AG04450 (cell line): ENCODE measurements at regions not wholly inside any gene's neighbourhood (a gene's known extent, or its start where the extent isn't known, plus 50 kb on each side); places are given as distances from the start of the nearest gene placed in this dataset.

ENCODE experiments used
- CTCF ChIA-PET: fragments of 300-600, 350-600 bp; formaldehyde crosslinking; extraction: SDS; loops from one replicate; lab custom pipeline; 2022; ENCODE audit warnings: antibody characterized with exemption, inconsistent platforms; lab: Charles Lee
- POLR2A ChIA-PET: fragments of 350-600 bp; formaldehyde crosslinking; extraction: SDS; loops from one replicate; lab custom pipeline; 2021; ENCODE audit warnings: antibody characterized with exemption, inconsistent platforms; lab: Yijun Ruan, JAX
- DNase-seq: peaks from one replicate; pipeline ENCODE4 v3.0.0-alpha.2; 2011; ENCODE audit warnings: low read depth, low spot score
- H3K27ac ChIP-seq: one replicate; pipeline ENCODE4 v1.5.1; 2012; ENCODE audit warnings: low read depth, low read length, control low read depth
- H3K27me3 ChIP-seq: one replicate; pipeline ENCODE4 v1.6.0; 2012; ENCODE audit warnings: low read length; ENCODE audit not compliant: control insufficient read depth, insufficient read depth
- H3K4me3 ChIP-seq: 2 replicates; pipeline ENCODE4 v1.5.1; 2011; ENCODE audit warnings: mild to moderate bottlenecking, low read depth, low read length, control low read depth
- H3K9me3 ChIP-seq: 2 replicates; pipeline ENCODE4 v1.5.1; 2012; ENCODE audit warnings: low read length; ENCODE audit not compliant: control insufficient read depth, insufficient read depth
- TF ChIP-seq, protein P1 (sequence below): IDR thresholded peaks from 2 replicates; pipeline ENCODE4 v1.5.1; 2011; ENCODE audit warnings: low read depth, low read length, control low read depth, inconsistent platforms

DNA sequence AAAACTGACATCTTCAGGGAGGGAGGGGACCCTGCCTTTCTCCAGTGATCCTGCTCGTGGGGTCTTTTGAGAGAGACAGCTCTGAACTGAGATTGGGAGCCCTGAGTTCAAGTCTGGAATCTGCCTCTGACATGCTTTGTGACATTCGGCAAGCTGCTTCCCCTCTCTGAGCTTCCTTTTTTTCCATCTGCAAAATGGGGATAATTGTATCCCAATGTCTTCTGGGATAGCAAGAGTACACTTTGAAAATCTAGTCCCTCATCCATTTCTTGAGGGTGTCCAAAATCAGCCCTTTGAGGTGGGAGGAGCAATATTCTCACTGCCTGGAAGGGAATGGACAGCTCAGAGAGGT is 186.3 kb downstream of the RGS3 start:
- no peaks in the 10 kb centered on the region for H3K27me3 ChIP-seq
- H3K4me3 ChIP-seq: no peak overlapping the region
- peak overlapping the region; percentile 73 for H3K27ac ChIP-seq
- ChIA-PET CTCF (interaction anchor here (0.7 to 2.4 kb wide), 4 partner anchors 8 to 203 kb away, joined by 3 to 13 read pairs (median 6); no protein-coding TSS in a partner anchor), POLR2A (interaction anchor here (0.8 to 1.6 kb wide), 4 partner anchors 35 to 239 kb away, joined by 3 to 10 read pairs (median 4); partner anchors contain the start of genes C9orf43 and POLE3)
- H3K9me3 ChIP-seq: no peaks in the 10 kb centered on the region; the same call in 1 of the 2 replicates
- TF ChIP-seq, protein P1, sequence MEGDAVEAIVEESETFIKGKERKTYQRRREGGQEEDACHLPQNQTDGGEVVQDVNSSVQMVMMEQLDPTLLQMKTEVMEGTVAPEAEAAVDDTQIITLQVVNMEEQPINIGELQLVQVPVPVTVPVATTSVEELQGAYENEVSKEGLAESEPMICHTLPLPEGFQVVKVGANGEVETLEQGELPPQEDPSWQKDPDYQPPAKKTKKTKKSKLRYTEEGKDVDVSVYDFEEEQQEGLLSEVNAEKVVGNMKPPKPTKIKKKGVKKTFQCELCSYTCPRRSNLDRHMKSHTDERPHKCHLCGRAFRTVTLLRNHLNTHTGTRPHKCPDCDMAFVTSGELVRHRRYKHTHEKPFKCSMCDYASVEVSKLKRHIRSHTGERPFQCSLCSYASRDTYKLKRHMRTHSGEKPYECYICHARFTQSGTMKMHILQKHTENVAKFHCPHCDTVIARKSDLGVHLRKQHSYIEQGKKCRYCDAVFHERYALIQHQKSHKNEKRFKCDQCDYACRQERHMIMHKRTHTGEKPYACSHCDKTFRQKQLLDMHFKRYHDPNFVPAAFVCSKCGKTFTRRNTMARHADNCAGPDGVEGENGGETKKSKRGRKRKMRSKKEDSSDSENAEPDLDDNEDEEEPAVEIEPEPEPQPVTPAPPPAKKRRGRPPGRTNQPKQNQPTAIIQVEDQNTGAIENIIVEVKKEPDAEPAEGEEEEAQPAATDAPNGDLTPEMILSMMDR: no peak
- no peak for DNase-seq

DNA sequence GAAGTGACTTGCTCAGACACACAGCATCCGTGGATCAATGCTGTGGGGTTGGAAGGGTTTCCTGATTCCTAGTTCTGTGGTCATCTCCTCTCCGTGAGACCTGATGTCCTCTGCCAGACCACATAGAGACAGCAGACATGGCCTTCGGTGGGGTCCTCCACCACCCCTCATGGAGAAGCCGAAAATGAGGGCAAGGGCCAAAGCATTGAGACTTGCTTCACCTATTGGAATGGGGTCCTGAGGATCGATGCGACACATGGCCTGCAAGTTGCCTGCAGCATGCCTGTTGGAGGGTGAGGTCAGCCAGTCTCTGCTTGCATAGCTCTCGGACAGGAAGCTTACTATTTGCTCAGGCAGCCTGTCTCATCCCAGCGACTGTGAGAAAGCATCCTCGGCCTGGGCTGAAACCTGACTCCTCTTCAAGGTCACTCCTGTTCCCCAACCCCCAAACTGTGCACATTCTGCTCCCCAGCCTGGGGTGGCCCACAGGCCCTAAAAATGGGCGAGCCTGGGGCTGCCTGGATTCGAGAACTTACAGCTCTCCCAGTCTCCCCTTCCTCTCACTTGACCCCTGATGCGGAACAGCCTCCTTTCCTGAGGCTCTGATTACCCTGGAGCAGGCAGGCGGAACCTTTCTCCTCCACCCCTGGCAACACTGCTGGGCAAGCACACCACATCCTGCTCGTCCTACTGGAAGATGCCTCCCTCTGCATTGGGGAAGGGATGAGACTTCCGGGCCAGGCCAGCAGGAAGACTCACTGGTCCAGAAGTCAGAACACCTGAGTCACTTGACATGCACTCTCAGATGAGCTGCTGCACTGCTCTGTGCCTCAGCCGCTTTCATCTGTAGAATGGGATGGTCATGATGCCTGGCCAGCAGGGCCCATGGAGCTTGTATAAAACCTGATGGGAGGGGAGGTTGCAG is 186.9 kb downstream of the RGS3 start:
- CTCF ChIA-PET: interaction anchor here (0.7 to 11.3 kb wide), 5 partner anchors 7 to 204 kb away, joined by 3 to 767 read pairs (median 8); no protein-coding TSS in a partner anchor
- Histone ChIP-seq H3K9me3 (no peaks in the 10 kb centered on the region; the same call in 1 of the 2 replicates), H3K4me3 (no peak overlapping the region), H3K27ac (peak overlapping the region; percentile 73), H3K27me3 (no peaks in the 10 kb centered on the region)
- DNase-seq: no peak
- TF ChIP-seq, protein P1: no peak
- POLR2A ChIA-PET: interaction anchor here (0.8 to 1.6 kb wide), 4 partner anchors 36 to 240 kb away, joined by 3 to 10 read pairs (median 4); partner anchors contain the start of genes C9orf43 and POLE3

DNA sequence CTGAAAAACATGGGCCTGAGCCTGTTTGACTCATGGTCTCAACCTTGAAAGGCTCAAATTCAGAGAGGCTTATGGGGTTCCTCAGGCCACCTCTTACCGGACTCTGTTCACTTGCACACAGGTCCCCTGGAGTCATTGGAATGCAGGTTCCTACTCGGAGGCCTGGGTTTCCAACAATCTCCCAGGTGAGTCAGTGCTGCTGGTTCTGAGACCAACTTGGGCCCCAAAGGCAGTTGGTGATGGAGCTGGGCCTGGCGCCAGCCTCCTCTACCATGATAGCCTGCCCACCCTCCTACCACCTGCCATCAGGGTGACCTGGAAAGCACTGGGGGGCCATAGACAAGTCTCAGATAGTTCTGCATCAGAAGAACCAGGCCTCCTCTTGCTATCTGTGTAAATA is 188.4 kb downstream of the RGS3 start:
- TF ChIP-seq, protein P1: no peak
- Histone ChIP-seq H3K27ac (no peak overlapping the region), H3K9me3 (no peaks in the 10 kb centered on the region; the same call in 1 of the 2 replicates), H3K4me3 (no peak overlapping the region), H3K27me3 (no peaks in the 10 kb centered on the region)
- CTCF ChIA-PET: interaction anchor here (2.4 to 11.3 kb wide), 2 partner anchors 59 to 205 kb away, joined by 13 to 767 read pairs; no protein-coding TSS in a partner anchor
- DNase-seq: no peak
- POLR2A ChIA-PET: no interaction called here

DNA sequence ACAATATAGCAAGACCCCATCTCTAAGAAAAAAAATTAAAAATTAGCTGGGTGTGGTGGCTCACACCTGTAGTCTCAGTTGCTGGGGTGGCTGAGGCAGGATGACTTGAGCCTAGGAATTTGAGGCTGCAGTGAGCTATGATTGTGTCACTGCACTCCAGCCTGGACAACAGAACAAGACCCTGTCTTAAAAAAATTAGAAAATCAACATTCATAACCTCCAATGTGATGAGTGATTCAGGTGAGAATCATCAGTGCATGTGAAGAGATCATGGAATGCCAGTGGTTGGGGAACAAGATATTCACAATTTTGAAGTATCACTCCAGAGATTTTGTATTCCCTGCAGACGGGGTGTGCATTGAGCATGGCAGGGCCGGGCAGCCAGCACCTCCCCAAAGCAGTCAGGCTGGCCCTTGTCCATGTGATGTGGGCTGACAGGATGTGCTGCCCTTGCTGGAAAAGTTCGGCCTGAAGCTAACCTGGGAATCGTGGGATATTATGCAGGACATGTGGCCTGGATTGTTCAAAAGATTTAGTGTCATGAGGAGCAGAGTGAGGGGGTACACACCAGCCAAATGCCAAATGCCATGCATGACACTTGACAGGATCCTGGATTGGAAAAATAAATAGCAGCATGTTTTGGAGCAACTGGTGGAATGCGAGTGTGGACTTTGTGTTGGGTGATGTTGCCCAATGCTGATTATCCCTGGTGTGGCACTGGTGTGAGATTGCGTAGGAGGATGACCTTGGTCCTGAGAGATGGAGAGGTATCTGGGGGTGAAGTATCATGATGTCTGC is 189.0 kb downstream of the RGS3 start:
- Histone ChIP-seq H3K9me3 (no peaks in the 10 kb centered on the region; the same call in 1 of the 2 replicates), H3K27ac (peak overlapping the region; percentile 31), H3K27me3 (no peaks in the 10 kb centered on the region), H3K4me3 (no peak overlapping the region)
- ChIA-PET CTCF (interaction anchor here (0.6 to 11.3 kb wide), 3 partner anchors 60 to 249 kb away, joined by 4 to 767 read pairs (median 137); no protein-coding TSS in a partner anchor), POLR2A (interaction anchor here (0.6 kb wide), 1 partner anchor 69 kb away, joined by 4 read pairs; no protein-coding TSS in a partner anchor)
- DNase-seq: no peak
- TF ChIP-seq, protein P1: no peak
